GM18519 (cell line): ENCODE measurements at regions not wholly inside any gene's neighbourhood (a gene's known extent, or its start where the extent isn't known, plus 50 kb on each side); places are given as distances from the start of the nearest gene placed in this dataset.

Source experiments
- ATAC-seq: cut with Tn5 transposase; IDR thresholded peaks from one replicate; pipeline ENCODE4 v1.9.1; 2021; ENCODE audit warnings: mild to moderate bottlenecking, moderate library complexity; ENCODE audit not compliant: unreplicated experiment, low FRiP score

GRCh38 chr15:47552978-47553608 lies 164.2 kb upstream of the SEMA6D start:
- no peak for ATAC-seq

- ATAC-seq, result no peak
Observed at GRCh38 chr15:47553947-47554346, 163.4 kb upstream of the SEMA6D start.

- no peak for ATAC-seq
Observed at GRCh38 chr15:47561102-47561501, 156.2 kb upstream of the SEMA6D start.

GRCh38 chr15:47565949-47566348 lies 151.4 kb upstream of the SEMA6D start:
- no peak for ATAC-seq

GRCh38 chr15:47566610-47567009 lies 150.7 kb upstream of the SEMA6D start:
- no peak for ATAC-seq

- no peak for ATAC-seq
Observed at GRCh38 chr15:47568030-47568429, 149.3 kb upstream of the SEMA6D start.

GRCh38 chr15:47570044-47570443 lies 147.3 kb upstream of the SEMA6D start:
- ATAC-seq, result no peak

- no peak for ATAC-seq
Observed at GRCh38 chr15:47570451-47570850, 146.9 kb upstream of the SEMA6D start.

GRCh38 chr15:47570881-47571640 lies 146.2 kb upstream of the SEMA6D start:
- ATAC-seq, result no peak

- no peak for ATAC-seq
Observed at GRCh38 chr15:47573673-47574072, 143.6 kb upstream of the SEMA6D start.

- ATAC-seq, result no peak
Observed at GRCh38 chr15:47577000-47577399, 140.3 kb upstream of the SEMA6D start.

- no peak for ATAC-seq
Observed at GRCh38 chr15:47577461-47577860, 139.8 kb upstream of the SEMA6D start.

- ATAC-seq, result no peak
Observed at GRCh38 chr15:47582233-47582632, 135.1 kb upstream of the SEMA6D start.

- ATAC-seq, result no peak
Observed at GRCh38 chr15:47584316-47584715, 133.0 kb upstream of the SEMA6D start.

- ATAC-seq, result no peak
Observed at GRCh38 chr15:47586653-47587224, 130.6 kb upstream of the SEMA6D start.

- ATAC-seq, result no peak
Observed at GRCh38 chr15:47587940-47588802, 129.1 kb upstream of the SEMA6D start.

- no peak for ATAC-seq
Observed at GRCh38 chr15:47588958-47589357, 128.3 kb upstream of the SEMA6D start.

GRCh38 chr15:47598996-47599395 lies 118.3 kb upstream of the SEMA6D start:
- ATAC-seq, result no peak

- ATAC-seq, result no peak
Observed at GRCh38 chr15:47599806-47600205, 117.5 kb upstream of the SEMA6D start.

GRCh38 chr15:47602121-47602520 lies 115.2 kb upstream of the SEMA6D start:
- ATAC-seq, result no peak

- no peak for ATAC-seq
Observed at GRCh38 chr15:47603026-47603425, 114.3 kb upstream of the SEMA6D start.
